KBM-7 (cell line): ENCODE measurements at regions not wholly inside any gene's neighbourhood (a gene's known extent, or its start where the extent isn't known, plus 50 kb on each side); places are given as distances from the start of the nearest gene placed in this dataset.
"Not testable (repeated sequence)": the region's sequence is repeated elsewhere in the genome, so short reads cannot be mapped to it uniquely, and the experiment has no call there.

Experiments used
- DNase-seq: peaks from one replicate; pipeline ENCODE4 v3.0.0-alpha.2; 2015
- in situ Hi-C: fragments of 300-500 bp; cut with MboI; formaldehyde crosslinking; loops from 2 replicates; pipeline ENCODE4 v1.14.3; 2020; ENCODE audit warnings: low sequenced_read_pairs, low pct_unique_long_range_greater_than_20kb, mixed read lengths

DNA sequence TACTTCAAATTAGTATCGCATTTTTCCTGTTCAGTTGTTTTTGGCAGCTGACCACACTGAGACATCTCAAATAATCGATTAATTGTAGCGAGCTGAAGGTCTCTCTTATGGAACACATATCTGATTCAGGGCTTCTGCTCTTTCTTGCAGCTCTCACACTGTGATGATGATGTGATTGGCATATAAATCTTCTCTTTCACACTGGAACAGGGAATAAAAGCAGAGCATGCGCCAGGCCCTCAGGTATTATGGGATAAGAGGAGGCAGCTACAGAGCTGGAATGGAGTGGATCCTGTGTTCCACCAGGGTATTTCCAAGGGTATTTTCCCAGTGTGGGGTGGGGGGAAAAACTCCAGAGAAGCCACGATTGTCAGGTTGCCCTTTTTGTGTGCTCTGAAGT, 265.4 kb upstream of the CASK start:
- DNase-seq, result no peak
- in situ Hi-C loops, result no loop called here

DNA sequence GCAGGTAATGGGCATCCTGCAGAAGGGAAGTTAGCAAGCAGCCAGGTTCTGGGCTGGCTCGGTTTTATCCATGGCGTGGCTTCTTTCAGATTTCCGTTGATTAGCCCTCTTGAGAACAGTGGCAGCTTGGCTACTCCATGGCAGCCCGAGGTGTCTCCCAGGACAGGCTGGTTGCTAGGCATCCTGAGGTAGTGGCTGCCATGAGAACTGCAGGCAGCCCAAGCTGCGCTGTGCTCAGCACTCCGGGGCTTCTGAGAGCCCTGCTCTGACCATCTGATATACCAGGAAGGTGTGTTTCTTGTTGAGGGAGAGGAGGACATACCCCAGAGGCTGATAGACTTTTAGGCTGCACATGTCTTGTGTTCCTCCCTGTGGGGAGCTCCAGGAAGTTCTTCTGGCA, 253.4 kb upstream of the CASK start:
- in situ Hi-C loops, result no loop called here
- no peak for DNase-seq

DNA sequence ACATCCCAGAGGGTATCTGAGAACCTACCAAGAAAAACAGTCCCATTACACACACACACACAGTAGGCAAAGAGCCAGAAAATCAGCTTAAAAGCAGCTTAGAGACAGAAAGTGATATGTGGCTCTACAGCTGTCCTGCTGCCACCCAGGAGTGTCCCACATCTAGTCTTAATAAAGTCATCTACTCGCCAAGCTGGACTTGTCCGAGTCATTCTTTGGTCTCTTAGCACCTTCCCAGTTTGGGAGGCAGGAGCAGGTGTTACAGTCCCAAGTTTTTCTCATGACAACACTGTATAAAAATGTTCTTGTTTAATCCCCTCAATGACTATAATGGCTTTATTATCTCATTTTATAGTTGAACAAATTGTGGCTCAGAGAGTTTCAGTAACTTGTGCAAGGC, 252.5 kb upstream of the CASK start:
- DNase-seq, result no peak
- in situ Hi-C loops, result no loop called here

DNA sequence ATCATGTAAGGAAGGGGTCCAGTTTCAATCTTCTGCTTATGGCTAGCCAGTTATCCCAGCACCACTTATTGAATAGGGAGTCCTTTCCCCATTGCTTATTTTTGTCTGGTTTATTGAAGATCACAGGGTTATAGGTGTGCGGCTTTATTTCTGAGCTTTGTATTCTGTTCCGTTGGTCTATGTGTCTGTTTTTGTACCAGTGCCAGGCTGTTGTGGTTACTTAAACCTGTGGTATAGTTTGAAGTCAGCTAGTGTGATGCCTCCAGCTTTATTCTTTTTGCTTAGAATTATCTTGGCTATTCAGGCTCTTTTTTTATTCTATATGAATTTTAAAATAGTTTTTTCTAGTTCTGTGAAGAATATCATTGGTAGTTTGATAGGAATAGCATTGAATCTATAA, 234.6 kb upstream of the CASK start:
- in situ Hi-C loops, DNase-seq: not testable (repeated sequence)

DNA sequence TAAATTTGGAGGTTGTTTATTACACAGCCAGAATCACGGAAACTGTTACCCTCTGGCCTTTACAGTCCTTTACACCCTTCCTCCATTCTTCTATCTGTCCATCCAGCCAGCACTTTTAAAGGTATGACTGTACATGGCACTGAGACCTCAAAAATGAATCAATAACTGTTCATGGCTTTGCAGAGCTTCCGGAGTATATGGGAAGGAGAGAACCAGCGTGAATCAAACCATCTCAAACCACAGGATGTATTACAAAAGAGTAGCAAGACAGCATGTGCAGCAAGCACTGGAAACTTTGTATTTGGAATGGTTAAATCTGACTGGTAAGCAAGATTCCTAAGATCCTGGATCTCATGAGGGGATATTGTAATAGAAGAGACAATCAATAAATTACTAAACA, 228.5 kb upstream of the CASK start:
- in situ Hi-C loops, result no loop called here
- peak; percentile 75 for DNase-seq

DNA sequence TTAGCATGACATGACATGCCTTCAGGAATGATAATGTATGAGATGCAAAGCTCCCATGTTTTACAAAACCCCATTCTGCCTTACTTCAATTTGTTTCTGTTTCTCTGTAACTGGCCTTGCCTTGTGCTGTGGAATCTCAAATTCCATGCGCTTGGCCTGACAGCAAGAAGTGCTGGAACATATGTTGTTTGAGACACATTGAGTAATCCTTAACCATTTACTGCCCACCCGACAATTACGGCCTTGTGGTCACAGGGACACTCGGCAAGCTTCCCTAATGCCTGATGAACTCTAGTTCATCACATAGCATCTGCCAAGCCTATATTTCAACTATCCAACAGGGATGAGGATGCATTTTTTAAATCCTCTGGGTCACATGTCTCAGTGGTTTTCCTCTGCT, 226.4 kb upstream of the CASK start:
- in situ Hi-C loops, result no loop called here
- DNase-seq, result peak; percentile 68

DNA sequence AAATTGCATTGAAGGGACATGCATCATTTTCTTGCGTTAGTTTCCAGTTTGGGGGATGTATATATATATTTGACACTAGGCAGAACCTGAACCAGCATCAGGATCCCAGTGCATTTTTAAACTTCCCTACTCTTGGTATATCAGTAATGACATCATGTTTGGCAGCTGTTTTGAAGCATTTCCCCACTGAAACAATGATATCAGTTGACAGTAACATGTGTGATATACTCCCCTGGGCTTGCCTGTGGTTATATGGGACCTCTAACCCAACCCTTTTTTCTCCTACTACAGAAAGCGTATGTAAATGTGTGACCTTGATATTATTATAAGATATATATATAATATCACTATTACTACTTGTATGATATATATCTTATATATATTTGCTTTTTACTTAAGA, 225.9 kb upstream of the CASK start:
- in situ Hi-C loops, result no loop called here
- peak; percentile 30 for DNase-seq

DNA sequence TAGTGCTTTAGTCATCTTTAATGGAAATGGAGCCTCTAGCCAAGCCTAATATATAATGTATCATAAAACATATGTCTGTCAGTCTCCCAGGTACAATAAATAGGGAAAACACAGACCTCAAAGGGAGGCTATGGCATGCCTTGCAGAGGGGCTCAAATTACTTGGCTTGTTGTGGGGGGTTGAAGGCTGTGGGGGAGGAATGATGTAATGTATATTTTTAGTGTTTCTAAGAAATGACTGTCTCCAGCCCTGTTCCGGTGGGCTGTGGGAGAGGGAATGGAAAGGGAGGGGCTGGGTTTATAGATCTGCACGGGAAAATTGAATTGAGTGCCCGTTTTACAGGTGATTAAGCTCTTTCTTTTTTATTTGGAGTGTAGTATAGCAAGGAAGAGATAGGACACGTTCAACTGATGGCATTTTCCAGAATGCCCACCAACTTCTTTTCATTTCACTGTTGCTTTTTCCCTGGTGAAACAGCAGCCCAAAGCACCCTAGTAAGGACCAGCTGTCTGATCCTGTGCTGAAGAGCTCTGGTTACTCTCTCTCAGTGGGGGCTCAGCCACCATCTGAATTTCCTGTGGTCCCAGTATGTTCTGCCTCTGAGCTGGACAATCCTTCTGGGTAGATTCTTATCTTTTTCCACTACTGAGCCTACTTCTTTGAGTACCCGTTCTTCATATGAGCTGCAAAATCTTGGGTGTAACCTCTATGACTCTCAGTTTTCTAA, 220.7 kb upstream of the CASK start:
- in situ Hi-C loops, result no loop called here
- DNase-seq, result peak; percentile 88

DNA sequence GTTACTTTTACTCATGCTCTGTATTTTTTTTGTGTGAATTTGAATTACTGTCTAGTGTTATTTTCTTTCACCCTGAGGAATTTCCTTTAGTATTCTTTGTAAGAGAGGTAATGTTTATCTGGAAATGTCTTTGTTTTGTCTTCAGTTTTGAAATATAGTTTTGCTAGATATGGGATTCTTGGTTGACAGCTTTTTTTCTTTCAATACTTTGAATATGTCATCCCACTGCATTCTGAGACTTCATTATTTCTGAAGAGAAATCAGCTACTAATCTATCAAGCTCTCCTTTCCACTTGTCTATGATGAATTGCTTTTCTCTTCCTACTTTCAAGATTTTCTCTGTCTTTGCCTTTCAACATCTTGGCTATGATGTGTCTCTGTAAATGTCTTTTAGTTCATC, 217.0 kb upstream of the CASK start:
- no peak for DNase-seq
- in situ Hi-C loops, result no loop called here

DNA sequence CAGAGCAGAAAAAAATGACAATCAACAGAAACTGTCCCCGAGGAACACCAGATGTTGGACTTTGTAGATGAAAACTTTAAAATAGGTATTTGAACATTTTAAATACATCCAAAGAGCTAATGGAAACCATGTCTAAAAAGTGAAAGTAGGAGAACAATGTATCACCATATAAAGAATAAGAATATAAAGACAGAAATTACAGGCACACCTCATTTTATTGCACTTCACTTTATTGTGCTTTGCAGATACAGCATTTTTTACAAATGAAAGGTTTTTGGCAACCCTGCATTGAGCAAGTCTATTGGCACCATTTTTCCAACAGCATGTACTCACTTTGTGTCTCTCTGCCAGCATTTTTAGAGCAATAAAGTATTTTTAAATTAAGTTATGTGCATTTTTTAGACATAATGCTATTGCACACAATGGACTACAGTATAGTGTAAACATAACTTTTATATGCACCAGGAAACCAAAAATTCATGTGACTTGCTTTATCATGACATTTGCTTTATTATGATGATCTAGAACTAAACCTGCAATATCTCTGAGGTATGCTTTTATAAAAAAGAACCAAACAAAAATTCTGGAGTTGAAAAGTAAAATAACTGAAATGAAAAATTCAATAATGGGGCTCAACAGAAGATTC, 212.4 kb upstream of the CASK start:
- DNase-seq, result no peak
- in situ Hi-C loops, result no loop called here

DNA sequence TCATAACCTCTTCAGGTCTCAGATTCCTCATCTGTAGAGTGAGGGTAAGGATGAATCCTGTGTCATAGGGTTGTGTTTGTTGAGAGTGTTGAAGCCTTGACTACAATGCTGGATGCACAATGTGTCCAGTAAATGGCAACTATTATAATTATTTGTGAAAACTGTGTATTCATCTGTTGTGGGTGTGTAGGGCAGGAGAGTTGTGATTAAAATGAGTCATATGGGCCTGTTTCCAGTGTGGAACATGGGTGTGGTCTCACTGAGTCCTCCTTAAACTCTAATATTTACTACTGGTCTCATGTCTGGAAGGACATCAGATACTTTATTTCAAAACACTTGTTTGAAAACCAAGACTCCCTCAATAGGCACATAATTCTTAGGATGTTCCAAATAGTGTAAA, 208.5 kb upstream of the CASK start:
- DNase-seq, result no peak
- in situ Hi-C loops, result no loop called here

DNA sequence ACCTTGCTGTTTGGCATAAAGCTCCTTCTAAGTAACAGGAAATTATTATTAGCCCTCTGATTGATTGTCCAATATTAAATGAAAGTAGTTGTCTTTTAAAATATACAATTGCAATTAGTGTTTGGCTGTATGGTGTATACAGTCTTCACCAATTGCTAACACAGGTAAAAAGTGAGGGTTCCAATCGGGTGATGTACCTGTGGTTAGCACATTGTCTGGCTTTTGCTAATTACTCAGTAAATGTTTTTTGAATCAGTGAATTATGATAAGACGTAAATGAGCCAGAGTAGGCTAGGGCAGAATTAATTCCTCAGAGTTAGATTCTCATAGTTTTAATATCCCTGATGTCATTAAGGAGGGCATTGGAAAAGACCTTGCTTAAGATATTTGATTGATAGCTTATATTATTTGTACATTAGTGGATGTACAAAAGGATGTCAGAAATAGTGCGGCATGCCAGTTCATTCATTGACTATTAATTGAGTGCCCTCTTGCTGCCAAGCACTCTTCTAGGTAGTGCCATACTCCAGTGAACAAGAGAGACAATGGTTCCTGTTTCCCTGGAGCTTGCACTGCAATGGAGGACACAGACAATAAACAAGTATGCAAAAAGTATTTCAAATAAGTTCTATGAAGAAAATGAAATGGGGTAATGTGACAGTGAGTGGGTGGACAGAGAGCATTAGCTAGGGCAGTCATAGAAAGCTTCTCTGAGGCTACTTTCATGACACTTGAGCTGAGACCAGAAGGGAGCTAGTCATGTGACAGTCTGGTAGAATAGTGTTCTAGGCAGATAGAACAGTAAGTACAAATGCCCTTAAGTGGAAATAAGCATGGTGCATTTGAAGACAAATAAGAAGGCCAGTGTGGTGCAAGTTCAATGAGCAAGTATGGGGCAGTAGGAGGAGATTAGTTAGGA, 205.9 kb upstream of the CASK start:
- in situ Hi-C loops, result no loop called here
- DNase-seq, result no peak

DNA sequence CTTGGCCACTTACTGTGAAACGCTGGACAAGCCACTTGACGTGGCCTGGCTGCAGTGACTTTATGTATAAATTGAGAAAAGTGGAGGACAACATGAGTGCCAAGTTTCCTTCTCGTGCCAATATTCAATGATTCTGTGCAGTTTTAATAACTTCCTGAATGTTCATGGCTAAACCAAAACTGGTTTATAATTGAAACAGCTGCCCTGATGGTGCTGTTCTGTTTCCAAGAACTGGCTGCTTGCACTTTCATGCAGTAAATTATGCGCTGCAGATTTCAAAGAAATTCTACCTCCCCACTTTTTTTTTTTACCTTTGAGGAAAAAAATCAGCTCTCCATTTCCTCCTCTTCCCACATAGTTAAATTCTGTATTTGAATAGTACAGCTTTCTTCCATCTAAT, 205.2 kb upstream of the CASK start:
- in situ Hi-C loops, result no loop called here
- peak; percentile 37 for DNase-seq

DNA sequence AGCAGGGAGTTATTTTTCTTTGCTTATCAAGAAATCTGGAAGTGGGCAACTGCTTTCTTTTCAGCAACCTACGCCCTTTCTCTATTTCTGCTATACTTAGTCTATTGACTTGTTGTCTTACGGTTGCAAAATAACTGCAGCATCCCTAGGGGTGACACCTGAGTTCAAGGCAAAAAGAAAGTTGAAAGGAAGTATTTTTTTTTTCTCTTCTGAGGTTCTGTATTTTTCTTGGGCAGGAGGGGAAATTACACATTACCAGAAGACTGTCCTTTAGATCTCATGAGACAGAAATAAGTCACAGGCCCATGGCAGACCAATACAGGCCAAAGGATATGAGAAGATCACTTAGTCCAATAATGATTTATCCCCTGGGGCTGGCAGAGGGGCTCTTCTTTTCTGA, 204.7 kb upstream of the CASK start:
- DNase-seq, result no peak
- in situ Hi-C loops, result no loop called here

DNA sequence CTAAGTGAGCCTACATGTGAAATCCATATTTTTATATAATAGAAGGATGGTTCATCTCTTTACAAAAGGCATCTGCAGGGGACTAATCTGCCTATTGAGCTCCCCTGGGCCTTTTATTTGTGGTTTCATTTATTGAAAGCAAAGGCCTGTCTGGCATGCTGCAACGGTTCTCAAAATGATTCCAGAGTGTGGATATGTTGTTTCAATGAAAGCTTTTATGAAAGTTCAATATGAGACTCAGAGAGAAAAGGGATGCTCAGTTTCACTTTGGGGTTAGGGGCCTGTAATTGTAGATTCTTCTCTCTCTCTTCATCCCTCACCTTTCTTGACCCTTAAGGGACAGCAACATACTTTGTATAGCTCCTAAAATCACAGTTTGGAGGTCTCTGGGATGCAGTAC, 204.2 kb upstream of the CASK start:
- in situ Hi-C loops, result no loop called here
- DNase-seq, result no peak

DNA sequence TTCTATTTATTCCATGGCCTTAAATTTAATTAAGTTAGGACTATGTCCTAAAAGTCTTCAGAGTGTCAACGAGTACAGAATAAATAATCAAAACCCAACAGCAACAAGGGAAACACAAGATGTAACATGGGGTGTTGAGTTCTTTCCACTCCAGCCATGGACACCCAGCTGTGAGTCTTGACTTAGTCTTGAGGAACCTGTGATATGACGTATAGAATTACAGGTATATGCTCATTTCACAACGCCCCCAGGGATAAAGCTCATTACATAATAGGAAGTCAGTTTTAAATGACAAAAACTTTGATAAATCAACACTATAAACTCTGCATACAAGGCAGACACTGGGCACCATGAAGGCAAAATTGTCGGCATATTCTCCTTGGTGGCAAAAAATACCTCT, 200.0 kb upstream of the CASK start:
- no peak for DNase-seq
- in situ Hi-C loops, result no loop called here

DNA sequence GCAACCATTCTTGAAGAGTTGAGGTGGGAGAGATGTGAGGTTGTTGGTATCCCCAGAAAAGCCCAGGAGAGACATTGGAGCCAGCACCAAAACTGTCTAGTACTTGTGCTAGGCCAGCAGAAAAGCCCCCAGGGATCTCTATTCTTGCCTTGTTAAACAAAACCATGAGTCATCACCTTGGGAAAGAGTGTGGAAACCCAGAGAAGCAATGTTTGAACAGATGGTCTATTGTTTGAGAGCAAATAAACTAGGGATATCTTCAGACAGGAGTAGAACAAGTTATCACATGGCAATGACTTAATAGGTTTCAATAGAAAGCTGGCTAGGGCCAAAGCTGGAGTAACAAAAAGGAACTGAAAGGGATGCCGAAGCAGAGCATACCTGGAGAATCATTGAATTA, 195.7 kb upstream of the CASK start:
- no peak for DNase-seq
- in situ Hi-C loops, result no loop called here

DNA sequence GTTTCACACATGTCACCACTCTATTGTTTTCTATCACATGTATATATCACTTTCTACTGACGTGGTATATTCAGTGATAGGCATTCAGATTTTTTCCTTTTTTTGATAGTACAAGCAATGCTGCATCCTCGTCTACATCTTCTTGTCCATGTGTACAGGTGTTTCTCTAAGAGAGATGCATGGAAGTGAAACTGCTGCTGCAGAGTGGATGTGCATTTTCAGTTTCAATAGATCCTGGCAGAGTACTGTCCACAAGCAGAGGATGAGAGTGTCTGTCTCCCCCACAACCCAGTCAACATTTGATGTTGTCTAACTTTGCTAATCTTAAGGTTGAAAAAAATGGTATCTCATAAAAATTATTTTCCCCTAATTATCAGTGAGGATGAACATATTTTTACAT, 194.0 kb upstream of the CASK start:
- in situ Hi-C loops, result no loop called here
- no peak for DNase-seq

DNA sequence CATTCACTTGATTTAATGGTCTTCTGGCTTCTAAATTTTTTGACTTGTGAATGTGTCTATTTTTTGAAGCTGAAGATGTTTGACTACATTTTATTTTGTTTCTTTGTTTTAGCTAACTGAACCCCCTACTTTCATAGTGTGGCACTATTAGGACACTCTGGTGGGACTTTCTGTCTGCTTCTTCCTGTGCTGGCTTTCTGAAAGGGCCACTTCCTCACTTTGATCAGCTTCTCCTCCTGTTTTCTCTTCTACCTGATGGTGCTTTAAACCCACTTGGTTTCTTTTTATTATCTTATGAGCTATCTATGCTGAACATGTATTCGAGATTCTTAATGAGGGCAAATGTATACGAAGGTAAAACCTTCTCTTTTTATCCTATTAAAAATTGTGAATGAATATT, 186.1 kb upstream of the CASK start:
- in situ Hi-C loops, result no loop called here

More for the DNA sequence above, 186.1 kb upstream of the CASK start:
- DNase-seq, result no peak
